ENCODE measurements at regions not wholly inside any gene's neighbourhood (a gene's known extent, or its start where the extent isn't known, plus 50 kb on each side); places are given as distances from the start of the nearest gene placed in this dataset.
"Not testable (repeated sequence)": the region's sequence is repeated elsewhere in the genome, so short reads cannot be mapped to it uniquely, and the experiment has no call there.

DNA sequence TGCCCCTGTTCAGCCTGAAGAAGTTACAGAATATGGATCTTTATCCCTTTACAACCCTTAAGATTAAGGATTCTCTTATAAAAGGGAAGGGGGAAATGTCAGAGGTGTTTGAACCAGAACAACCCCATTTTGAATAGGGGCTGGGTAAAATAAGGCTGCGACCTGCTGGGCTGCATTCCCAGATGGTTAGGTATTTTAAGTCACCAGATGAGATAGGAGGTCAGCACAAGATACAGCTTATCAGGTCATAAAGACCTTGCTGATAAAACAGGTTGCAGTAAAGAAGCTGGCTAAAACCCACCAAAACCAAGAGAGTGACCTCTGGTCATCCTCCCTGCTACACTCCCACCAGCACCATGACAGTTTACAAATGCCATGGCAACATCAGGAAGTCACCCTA, 110.8 kb downstream of the EIF4E start:
- TF ChIP-seq, protein P1, sequence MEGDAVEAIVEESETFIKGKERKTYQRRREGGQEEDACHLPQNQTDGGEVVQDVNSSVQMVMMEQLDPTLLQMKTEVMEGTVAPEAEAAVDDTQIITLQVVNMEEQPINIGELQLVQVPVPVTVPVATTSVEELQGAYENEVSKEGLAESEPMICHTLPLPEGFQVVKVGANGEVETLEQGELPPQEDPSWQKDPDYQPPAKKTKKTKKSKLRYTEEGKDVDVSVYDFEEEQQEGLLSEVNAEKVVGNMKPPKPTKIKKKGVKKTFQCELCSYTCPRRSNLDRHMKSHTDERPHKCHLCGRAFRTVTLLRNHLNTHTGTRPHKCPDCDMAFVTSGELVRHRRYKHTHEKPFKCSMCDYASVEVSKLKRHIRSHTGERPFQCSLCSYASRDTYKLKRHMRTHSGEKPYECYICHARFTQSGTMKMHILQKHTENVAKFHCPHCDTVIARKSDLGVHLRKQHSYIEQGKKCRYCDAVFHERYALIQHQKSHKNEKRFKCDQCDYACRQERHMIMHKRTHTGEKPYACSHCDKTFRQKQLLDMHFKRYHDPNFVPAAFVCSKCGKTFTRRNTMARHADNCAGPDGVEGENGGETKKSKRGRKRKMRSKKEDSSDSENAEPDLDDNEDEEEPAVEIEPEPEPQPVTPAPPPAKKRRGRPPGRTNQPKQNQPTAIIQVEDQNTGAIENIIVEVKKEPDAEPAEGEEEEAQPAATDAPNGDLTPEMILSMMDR (IDR thresholded peaks at IDR 0.05): not testable (repeated sequence)
- TF ChIP-seq POLR2A (IDR thresholded peaks at IDR 0.05): not testable (repeated sequence)
